ENCODE measurements at regions not wholly inside any gene's neighbourhood (a gene's known extent, or its start where the extent isn't known, plus 50 kb on each side); places are given as distances from the start of the nearest gene placed in this dataset.

DNA sequence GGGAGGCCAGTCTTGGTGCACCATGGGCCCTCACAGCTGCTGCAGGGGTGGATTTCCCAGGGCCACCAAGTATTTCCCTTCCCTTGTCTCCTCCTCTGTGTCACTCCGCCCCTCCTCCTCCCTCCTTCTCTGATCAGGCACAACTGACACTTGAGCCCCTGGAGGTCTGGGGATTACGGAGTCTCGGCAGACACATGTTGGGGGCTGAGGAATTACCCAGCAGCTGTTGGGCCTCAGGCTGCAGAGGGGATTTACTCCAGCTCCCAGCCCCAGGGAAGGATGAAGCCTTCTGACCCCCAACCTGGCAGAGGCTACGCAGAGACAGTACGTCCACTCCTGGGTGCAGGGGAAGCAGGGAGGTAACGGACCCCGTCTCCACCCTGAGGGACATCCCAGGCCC lies 420.5 kb upstream of the SULF2 start:
- Histone ChIP-seq H4K91ac (ENCODE audit: low read depth, low read length) (no peak overlapping the region), H3K4me1 (ENCODE audit: control insufficient read depth in 1 of 2, insufficient read depth in 2 of 2, low read length in 2 of 2) (no peaks in the 10 kb centered on the region), H3K79me2 (ENCODE audit: control insufficient read depth, insufficient read depth, low read length, poor library complexity) (no peaks in the 10 kb centered on the region), H3K4me3 (ENCODE audit: low read depth, low read length) (no peak overlapping the region), H4K12ac (ENCODE audit: low read depth, low read length) (no peak overlapping the region), H3K4ac (ENCODE audit: low read depth, low read length) (no peak overlapping the region), H3K27ac (ENCODE audit: low read depth, low read length) (no peak overlapping the region), H3K23ac (ENCODE audit: low read length) (no peak overlapping the region), H3K27me3 (ENCODE audit: insufficient read depth, low read length) (no peaks in the 10 kb centered on the region), H2BK12ac (ENCODE audit: low read length) (no peak overlapping the region), H3K18ac (ENCODE audit: low read length) (no peak overlapping the region), H2AFZ (ENCODE audit: insufficient read depth, low read length, poor library complexity) (no peak overlapping the region), H4K8ac (ENCODE audit: low read depth, low read length) (no peak overlapping the region), H3K9ac (ENCODE audit: low read length) (no peak overlapping the region), H3K9me3 (ENCODE audit: insufficient read depth, low read depth, low read length) (no peaks in the 10 kb centered on the region), H3K4me2 (ENCODE audit: low read length) (no peak overlapping the region), H2BK5ac (ENCODE audit: low read depth, low read length, poor library complexity) (no peak overlapping the region), H2AK5ac (ENCODE audit: low read length) (no peak overlapping the region), H3K36me3 (ENCODE audit: control insufficient read depth in 1 of 2, insufficient read depth in 2 of 2, low read length in 2 of 2) (no peaks in the 10 kb centered on the region), H3K14ac (ENCODE audit: low read length) (no peak overlapping the region), H3K79me1 (ENCODE audit: low read length) (no peaks in the 10 kb centered on the region), H2BK120ac (ENCODE audit: insufficient read depth, low read length, poor library complexity) (no peak overlapping the region)
- WGBS (ENCODE audit: extremely low coverage, insufficient coverage, insufficient read length), result no CpG with 5 or more reads among the region's 7 CpGs
- no peak for DNase-seq

DNA sequence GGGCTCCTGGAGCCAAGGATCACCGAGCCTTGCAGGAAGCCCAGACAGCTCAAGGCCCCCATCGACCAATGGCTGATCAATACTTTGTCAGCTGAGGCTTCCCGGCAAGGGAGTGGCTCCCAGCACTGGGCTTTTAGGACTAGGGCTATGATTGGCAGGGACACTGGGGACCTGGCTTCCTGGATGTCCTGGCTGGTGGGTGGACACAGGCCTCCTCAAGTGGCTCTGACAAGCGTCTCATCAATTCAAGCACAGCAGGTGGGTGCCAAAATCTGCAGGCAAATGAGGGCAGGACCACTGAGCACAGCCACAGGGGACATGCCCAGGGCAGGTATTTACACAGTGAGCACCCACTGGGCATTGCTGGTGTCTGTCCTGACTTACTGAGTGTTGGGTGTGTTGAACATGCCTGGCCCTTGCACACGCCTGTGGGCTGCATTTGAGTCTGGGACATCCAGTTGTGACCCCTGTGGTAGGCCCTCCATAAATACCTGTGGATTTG lies 420.1 kb upstream of the SULF2 start:
- no CpG with 5 or more reads among the region's 5 CpGs for WGBS (ENCODE audit: extremely low coverage, insufficient coverage, insufficient read length)
- no peaks in the 10 kb centered on the region for H3K4me1 ChIP-seq (ENCODE audit: control insufficient read depth in 1 of 2, insufficient read depth in 2 of 2, low read length in 2 of 2)
- no peaks in the 10 kb centered on the region for H3K79me2 ChIP-seq (ENCODE audit: control insufficient read depth, insufficient read depth, low read length, poor library complexity)
- H3K4me2 ChIP-seq (ENCODE audit: low read length), result no peak overlapping the region
- H4K8ac ChIP-seq (ENCODE audit: low read depth, low read length), result no peak overlapping the region
- H4K91ac ChIP-seq (ENCODE audit: low read depth, low read length), result no peak overlapping the region
- no peak overlapping the region for H2BK5ac ChIP-seq (ENCODE audit: low read depth, low read length, poor library complexity)
- no peak overlapping the region for H2BK120ac ChIP-seq (ENCODE audit: insufficient read depth, low read length, poor library complexity)
- no peaks in the 10 kb centered on the region for H3K79me1 ChIP-seq (ENCODE audit: low read length)
- H3K27ac ChIP-seq (ENCODE audit: low read depth, low read length), result no peak overlapping the region
- DNase-seq, result no peak
- no peaks in the 10 kb centered on the region for H3K27me3 ChIP-seq (ENCODE audit: insufficient read depth, low read length)
- no peak overlapping the region for H3K23ac ChIP-seq (ENCODE audit: low read length)
- H2AFZ ChIP-seq (ENCODE audit: insufficient read depth, low read length, poor library complexity), result no peak overlapping the region
- no peaks in the 10 kb centered on the region for H3K9me3 ChIP-seq (ENCODE audit: insufficient read depth, low read depth, low read length)
- H3K9ac ChIP-seq (ENCODE audit: low read length), result no peak overlapping the region
- no peak overlapping the region for H3K18ac ChIP-seq (ENCODE audit: low read length)
- no peak overlapping the region for H4K12ac ChIP-seq (ENCODE audit: low read depth, low read length)
- H2AK5ac ChIP-seq (ENCODE audit: low read length), result no peak overlapping the region
- H3K14ac ChIP-seq (ENCODE audit: low read length), result no peak overlapping the region
- no peaks in the 10 kb centered on the region for H3K36me3 ChIP-seq (ENCODE audit: control insufficient read depth in 1 of 2, insufficient read depth in 2 of 2, low read length in 2 of 2)
- no peak overlapping the region for H2BK12ac ChIP-seq (ENCODE audit: low read length)
- H3K4me3 ChIP-seq (ENCODE audit: low read depth, low read length), result no peak overlapping the region
- H3K4ac ChIP-seq (ENCODE audit: low read depth, low read length), result no peak overlapping the region

DNA sequence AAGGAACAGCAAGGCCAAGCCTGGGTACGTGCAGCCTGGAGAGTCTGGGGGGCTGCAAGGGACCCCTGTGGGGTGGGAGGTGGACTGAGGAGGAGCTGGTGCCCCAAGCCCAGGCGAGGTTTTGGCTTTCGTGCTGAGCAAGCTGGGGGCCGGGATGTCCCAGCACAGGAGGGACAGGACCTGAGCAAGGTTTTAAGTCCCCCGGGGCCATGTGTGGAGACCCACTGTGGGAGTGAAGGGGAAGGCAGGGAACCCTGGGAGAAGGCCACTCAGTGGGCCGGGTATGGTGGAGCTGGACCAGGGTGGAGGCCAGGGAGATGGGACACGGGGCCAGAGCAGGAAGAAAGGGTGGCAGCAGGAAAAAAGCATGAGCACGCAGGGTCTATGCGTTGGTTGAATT lies 419.2 kb upstream of the SULF2 start:
- Histone ChIP-seq H3K9ac (ENCODE audit: low read length) (no peak overlapping the region), H3K4me2 (ENCODE audit: low read length) (no peak overlapping the region), H3K79me1 (ENCODE audit: low read length) (no peaks in the 10 kb centered on the region), H2AK5ac (ENCODE audit: low read length) (no peak overlapping the region), H3K4ac (ENCODE audit: low read depth, low read length) (no peak overlapping the region), H3K23ac (ENCODE audit: low read length) (no peak overlapping the region), H3K4me1 (ENCODE audit: control insufficient read depth in 1 of 2, insufficient read depth in 2 of 2, low read length in 2 of 2) (no peaks in the 10 kb centered on the region), H3K18ac (ENCODE audit: low read length) (no peak overlapping the region), H3K27ac (ENCODE audit: low read depth, low read length) (no peak overlapping the region), H3K4me3 (ENCODE audit: low read depth, low read length) (no peak overlapping the region), H3K9me3 (ENCODE audit: insufficient read depth, low read depth, low read length) (no peaks in the 10 kb centered on the region), H2BK120ac (ENCODE audit: insufficient read depth, low read length, poor library complexity) (no peak overlapping the region), H2AFZ (ENCODE audit: insufficient read depth, low read length, poor library complexity) (no peak overlapping the region), H4K8ac (ENCODE audit: low read depth, low read length) (no peak overlapping the region), H3K27me3 (ENCODE audit: insufficient read depth, low read length) (no peaks in the 10 kb centered on the region), H4K91ac (ENCODE audit: low read depth, low read length) (no peak overlapping the region), H3K14ac (ENCODE audit: low read length) (no peak overlapping the region), H2BK5ac (ENCODE audit: low read depth, low read length, poor library complexity) (no peak overlapping the region), H4K12ac (ENCODE audit: low read depth, low read length) (no peak overlapping the region), H3K79me2 (ENCODE audit: control insufficient read depth, insufficient read depth, low read length, poor library complexity) (no peaks in the 10 kb centered on the region), H2BK12ac (ENCODE audit: low read length) (no peak overlapping the region), H3K36me3 (ENCODE audit: control insufficient read depth in 1 of 2, insufficient read depth in 2 of 2, low read length in 2 of 2) (no peaks in the 10 kb centered on the region)
- no peak for DNase-seq
- WGBS (ENCODE audit: extremely low coverage, insufficient coverage, insufficient read length), result no CpG with 5 or more reads among the region's 9 CpGs

DNA sequence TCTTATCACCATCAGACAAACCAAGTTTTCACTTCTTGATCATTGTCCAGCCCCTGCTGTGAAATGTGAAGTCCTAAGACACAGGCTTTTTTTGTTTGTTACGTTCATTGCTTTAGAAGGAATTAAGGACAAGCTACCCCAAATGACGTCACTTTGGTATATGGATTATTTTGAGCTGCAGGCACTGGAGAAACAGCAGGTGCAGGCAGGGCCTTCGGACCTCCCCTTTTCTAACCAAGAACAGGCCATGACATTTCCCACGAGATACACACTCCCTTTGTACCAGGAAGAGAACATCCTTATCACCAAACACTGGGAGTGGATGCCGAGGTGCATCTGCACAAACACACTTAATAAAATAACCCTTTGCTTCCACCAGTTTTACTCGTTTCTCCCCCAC lies 418.0 kb upstream of the SULF2 start:
- Histone ChIP-seq H3K18ac (ENCODE audit: low read length) (no peak overlapping the region), H2BK120ac (ENCODE audit: insufficient read depth, low read length, poor library complexity) (no peak overlapping the region), H3K27ac (ENCODE audit: low read depth, low read length) (no peak overlapping the region), H4K91ac (ENCODE audit: low read depth, low read length) (no peak overlapping the region), H3K23ac (ENCODE audit: low read length) (no peak overlapping the region), H3K36me3 (ENCODE audit: control insufficient read depth in 1 of 2, insufficient read depth in 2 of 2, low read length in 2 of 2) (no peaks in the 10 kb centered on the region), H3K4me3 (ENCODE audit: low read depth, low read length) (no peak overlapping the region), H2BK12ac (ENCODE audit: low read length) (no peak overlapping the region), H2BK5ac (ENCODE audit: low read depth, low read length, poor library complexity) (no peak overlapping the region), H3K4ac (ENCODE audit: low read depth, low read length) (no peak overlapping the region), H4K12ac (ENCODE audit: low read depth, low read length) (no peak overlapping the region), H3K4me1 (ENCODE audit: control insufficient read depth in 1 of 2, insufficient read depth in 2 of 2, low read length in 2 of 2) (no peaks in the 10 kb centered on the region), H2AK5ac (ENCODE audit: low read length) (no peak overlapping the region), H3K9me3 (ENCODE audit: insufficient read depth, low read depth, low read length) (no peaks in the 10 kb centered on the region), H4K8ac (ENCODE audit: low read depth, low read length) (no peak overlapping the region), H3K14ac (ENCODE audit: low read length) (no peak overlapping the region), H3K79me2 (ENCODE audit: control insufficient read depth, insufficient read depth, low read length, poor library complexity) (no peaks in the 10 kb centered on the region), H3K79me1 (ENCODE audit: low read length) (no peaks in the 10 kb centered on the region), H2AFZ (ENCODE audit: insufficient read depth, low read length, poor library complexity) (no peak overlapping the region), H3K27me3 (ENCODE audit: insufficient read depth, low read length) (no peaks in the 10 kb centered on the region), H3K4me2 (ENCODE audit: low read length) (no peak overlapping the region), H3K9ac (ENCODE audit: low read length) (no peak overlapping the region)
- no peak for DNase-seq
- WGBS (ENCODE audit: extremely low coverage, insufficient coverage, insufficient read length), result 100% methylated on average over 1 of the region's 6 CpGs
